HG03565 (cell line): ENCODE measurements at regions not wholly inside any gene's neighbourhood (a gene's known extent, or its start where the extent isn't known, plus 50 kb on each side); places are given as distances from the start of the nearest gene placed in this dataset.

Source experiments
- ATAC-seq: cut with Tn5 transposase; IDR thresholded peaks from one replicate; pipeline ENCODE4 v1.9.1; 2021; ENCODE audit warnings: mild to moderate bottlenecking, moderate library complexity; ENCODE audit not compliant: unreplicated experiment

DNA sequence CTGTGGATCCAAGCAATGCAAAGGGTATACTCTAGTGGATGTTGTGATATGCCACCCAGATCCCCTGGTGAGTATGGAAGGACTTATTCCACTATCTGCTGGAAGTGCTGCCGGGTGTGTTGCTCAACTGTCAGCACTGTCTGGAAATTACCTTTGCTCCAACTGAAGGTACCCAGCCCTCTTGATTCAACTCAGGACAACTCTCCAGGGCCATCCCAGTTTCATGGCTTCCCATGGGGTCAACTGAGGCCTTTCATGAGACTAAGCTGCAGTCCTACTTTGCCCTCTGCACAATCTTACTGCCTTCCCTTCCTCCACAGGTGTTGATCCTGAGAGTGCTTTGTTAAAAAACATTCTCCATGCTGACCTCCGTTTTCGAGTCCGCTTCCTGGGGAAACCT, 99.8 kb downstream of the SPRY1 start:
- no peak for ATAC-seq

GRCh38 chr4:123497340-123497739, 100.7 kb downstream of the SPRY1 start:
- ATAC-seq = no peak

DNA sequence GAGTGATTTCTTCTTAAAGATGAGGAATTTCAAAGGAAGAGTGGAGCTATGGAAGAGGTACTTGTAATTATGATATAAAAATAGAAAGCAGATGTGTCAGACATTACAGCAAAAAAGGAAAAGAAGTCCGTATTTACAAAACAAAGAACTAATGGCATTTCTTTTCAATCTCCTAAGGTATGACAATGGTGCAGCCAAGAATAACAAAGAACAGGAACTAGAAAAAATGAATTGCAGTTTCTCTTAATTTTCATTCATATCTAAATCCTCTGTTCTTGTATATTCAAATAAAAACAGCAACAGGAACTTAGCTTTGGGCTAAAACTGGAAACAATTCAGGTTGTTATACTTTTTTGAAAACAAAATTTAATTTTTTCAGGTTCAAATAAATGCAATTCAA, 105.1 kb downstream of the SPRY1 start:
- no peak for ATAC-seq

GRCh38 chr4:123503698-123504363, 107.2 kb downstream of the SPRY1 start:
- ATAC-seq = no peak

GRCh38 chr4:123505095-123506010, 108.8 kb downstream of the SPRY1 start:
- peak; percentile 49 for ATAC-seq

DNA sequence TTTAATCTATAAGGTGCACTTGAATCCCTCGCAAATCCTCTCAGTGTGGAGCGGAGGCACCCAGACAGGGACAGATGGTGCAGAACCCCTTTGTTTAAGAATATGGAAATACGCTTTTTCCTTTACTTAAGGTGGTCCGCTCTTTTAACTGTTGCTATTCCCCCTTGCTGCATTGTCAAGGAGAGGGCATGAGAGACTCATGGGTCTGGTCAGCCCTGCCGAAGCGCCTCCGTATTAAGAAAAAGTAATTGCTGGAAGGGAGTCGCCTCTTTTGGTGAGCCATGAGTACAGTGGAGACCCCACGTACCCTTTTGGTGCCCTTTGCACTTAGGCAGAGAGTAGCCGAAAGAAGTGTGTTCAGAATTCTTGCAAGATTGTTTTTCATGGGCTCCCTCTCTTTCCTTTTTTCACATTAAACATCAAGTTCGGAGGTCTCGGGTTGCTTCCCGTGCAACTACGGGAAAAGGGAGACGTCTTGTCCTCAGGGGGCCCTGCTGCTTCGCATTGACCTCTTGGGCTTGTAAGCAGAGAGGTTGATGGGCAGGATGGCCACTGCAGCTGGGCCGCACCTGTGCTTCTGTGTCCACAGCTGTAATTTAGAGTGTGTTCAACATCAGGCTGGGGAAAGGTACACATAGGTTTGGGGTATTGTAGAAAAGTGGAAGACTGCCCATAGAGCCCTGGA, 109.6 kb downstream of the SPRY1 start:
- ATAC-seq = no peak

DNA sequence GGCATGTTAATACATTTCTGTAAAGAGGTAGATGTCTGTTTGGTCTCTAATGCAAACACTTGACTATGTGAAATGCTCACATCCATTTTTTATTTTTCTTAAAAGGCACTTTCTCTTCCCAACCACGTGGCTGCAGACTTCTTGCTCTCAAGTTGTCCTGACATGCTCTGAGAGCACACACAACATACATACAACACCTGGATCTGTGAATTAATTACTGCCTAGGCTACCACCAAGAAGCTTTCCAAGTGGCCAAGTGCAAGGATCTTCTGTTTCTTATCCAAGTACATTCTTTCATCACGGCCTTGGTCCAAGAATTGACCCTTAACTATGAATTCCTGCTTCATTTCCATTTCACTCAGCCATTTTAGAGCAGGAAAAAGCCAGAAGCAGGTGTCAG, 110.8 kb downstream of the SPRY1 start:
- ATAC-seq = no peak

DNA sequence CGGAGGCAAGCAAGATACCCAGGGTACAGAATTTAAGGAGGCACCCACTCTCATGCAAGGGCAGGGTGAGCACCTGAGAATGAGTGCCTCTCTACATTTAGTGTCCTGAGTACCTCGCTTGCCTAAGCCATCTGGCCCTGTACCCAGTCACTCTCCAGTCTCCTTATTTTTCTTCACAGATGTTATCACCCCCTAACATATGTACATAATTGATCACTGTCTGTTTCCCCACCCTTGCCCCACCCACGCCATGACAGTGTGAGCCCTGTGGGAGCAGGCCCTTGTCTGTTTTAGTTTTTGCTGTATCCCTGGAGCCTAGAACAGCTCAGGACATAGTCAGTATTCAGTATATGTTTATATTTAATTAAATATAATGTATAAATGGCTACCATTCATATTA, 113.6 kb downstream of the SPRY1 start:
- ATAC-seq = no peak

- ATAC-seq = no peak
Observed at GRCh38 chr4:123510659-123511058, 114.1 kb downstream of the SPRY1 start.

- ATAC-seq = no peak
Observed at GRCh38 chr4:123516576-123516975, 120.0 kb downstream of the SPRY1 start.

- no peak for ATAC-seq
Observed at GRCh38 chr4:123517176-123517575, 120.6 kb downstream of the SPRY1 start.

DNA sequence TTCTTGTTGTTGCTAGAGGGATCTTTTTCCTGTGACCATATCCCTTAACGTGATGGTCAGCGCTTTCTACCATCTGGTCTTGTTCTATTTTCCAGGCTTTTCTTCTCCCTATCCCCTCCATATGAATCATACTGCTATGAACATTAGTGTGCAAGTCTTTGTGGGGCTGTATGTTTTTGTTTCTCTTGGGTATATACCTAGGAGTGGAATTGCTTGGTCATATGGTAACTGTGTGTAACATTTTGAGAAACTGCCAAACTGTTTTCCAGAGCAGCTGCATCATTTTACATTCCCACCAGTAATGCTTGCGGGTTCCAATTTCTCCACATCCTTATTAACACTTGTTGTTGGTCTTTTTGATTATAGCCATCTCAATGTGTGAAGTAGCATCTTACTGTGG, 121.4 kb downstream of the SPRY1 start:
- ATAC-seq = no peak

GRCh38 chr4:123520325-123520724, 123.7 kb downstream of the SPRY1 start:
- no peak for ATAC-seq

GRCh38 chr4:123522081-123522480, 125.5 kb downstream of the SPRY1 start:
- no peak for ATAC-seq

DNA sequence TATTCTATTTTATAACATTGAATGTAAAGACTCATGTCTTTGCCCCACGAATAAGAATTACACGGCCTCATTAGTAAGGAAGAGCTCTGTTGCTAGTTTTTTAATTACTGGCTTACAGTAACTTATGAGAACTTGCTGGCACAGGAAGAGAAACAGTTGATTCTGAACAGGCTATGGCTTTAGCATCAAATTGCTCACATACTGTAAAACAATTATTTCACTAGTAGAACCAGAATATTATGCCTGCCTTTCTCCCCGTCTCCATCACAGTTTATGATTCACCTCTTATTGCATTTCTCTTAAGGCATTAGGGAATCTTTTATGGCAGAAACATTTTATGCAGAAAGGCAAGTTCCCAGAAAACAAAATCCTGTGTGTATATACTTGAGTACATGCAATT, 126.1 kb downstream of the SPRY1 start:
- ATAC-seq = no peak

DNA sequence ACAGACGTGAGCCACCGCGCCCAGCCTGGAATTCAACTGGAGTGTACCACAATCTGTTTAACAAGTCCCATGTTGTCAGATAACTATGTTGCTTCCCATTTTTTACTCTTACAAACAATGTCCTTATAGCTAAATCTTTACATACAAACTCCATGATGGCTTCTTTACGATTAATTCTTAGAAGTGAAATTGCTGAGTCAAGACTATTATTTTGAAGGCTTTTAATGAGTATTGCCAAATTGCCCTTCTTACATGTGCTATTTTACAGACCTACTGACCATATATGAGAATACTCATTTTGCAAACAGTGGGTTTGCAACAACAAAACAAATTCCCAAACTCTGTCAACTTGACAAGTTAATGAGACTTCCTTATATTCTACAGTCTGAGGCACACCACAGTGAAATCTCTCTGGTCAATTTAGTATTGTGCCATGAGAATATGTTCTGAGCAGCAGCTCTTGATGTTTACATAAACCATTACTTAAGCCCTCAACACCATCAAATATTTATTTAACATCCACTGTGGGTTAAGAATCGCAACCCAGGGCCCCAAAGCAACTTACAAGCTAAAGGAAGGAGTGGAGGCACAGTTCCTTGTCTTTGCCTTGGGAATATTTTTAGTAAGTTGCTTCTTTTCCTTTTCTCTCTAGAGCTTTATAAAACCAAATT, 128.5 kb downstream of the SPRY1 start:
- no peak for ATAC-seq

DNA sequence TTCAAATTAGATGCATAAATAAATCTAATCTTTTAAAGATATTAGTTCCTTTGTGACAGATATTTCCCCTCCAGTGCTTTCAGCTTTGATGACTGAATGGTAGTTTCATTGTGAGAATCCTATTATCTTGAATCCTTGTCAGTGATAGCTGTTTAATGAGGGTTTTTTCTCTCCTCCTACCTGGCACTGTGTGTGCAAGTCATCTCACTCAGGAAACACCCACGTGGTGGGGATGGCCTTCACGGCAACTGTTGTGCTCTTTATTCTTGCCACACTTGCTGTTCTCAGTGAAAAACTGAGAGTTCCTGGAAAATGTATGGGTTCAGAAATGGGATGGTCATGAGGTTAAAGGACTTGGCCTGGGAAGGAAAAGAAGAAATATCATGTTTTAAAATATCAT, 129.9 kb downstream of the SPRY1 start:
- ATAC-seq = no peak

GRCh38 chr4:123528501-123529277, 132.1 kb downstream of the SPRY1 start:
- ATAC-seq = no peak

- ATAC-seq = no peak
Observed at GRCh38 chr4:123529278-123529568, 132.6 kb downstream of the SPRY1 start.

- ATAC-seq = no peak
Observed at GRCh38 chr4:123530357-123530756, 133.8 kb downstream of the SPRY1 start.
